HG02798 (cell line): ENCODE measurements at regions not wholly inside any gene's neighbourhood (a gene's known extent, or its start where the extent isn't known, plus 50 kb on each side); places are given as distances from the start of the nearest gene placed in this dataset.
"Not testable (repeated sequence)": the region's sequence is repeated elsewhere in the genome, so short reads cannot be mapped to it uniquely, and the experiment has no call there.

Experiments used
- ATAC-seq: cut with Tn5 transposase; IDR thresholded peaks from one replicate; pipeline ENCODE4 v1.9.1; 2021; ENCODE audit warnings: mild to moderate bottlenecking; ENCODE audit not compliant: unreplicated experiment, poor library complexity

GRCh38 chr21:26332867-26333266, 162.3 kb upstream of the APP start:
- ATAC-seq = no peak

GRCh38 chr21:26331205-26331980, 160.8 kb upstream of the APP start:
- no peak for ATAC-seq

- ATAC-seq = no peak
These were observed 150.0 kb upstream of the APP start for GRCh38 chr21:26320596-26320995.

- ATAC-seq = no peak
These were observed 137.1 kb upstream of the APP start for GRCh38 chr21:26307640-26308039.

- ATAC-seq = no peak
These were observed 127.3 kb upstream of the APP start for GRCh38 chr21:26297851-26298250.

GRCh38 chr21:26293141-26293946, 122.8 kb upstream of the APP start:
- no peak for ATAC-seq

- no peak for ATAC-seq
These were observed 117.5 kb upstream of the APP start for GRCh38 chr21:26288026-26288425.

GRCh38 chr21:26284531-26284930, 114.0 kb upstream of the APP start:
- no peak for ATAC-seq

GRCh38 chr21:26282058-26282457, 111.5 kb upstream of the APP start:
- ATAC-seq = no peak

GRCh38 chr21:26281506-26281905, 110.9 kb upstream of the APP start:
- no peak for ATAC-seq

- no peak for ATAC-seq
These were observed 110.2 kb upstream of the APP start for GRCh38 chr21:26280775-26281174.

- ATAC-seq = no peak
These were observed 109.6 kb upstream of the APP start for GRCh38 chr21:26280148-26280547.

- ATAC-seq = no peak
These were observed 105.2 kb upstream of the APP start for GRCh38 chr21:26275801-26276200.

GRCh38 chr21:26273686-26274313, 103.2 kb upstream of the APP start:
- no peak for ATAC-seq

- ATAC-seq = no peak
These were observed 96.8 kb upstream of the APP start for GRCh38 chr21:26267389-26267788.

- ATAC-seq = no peak
These were observed 75.5 kb upstream of the APP start for GRCh38 chr21:26246073-26246472.

- no peak for ATAC-seq
These were observed 74.9 kb upstream of the APP start for GRCh38 chr21:26245428-26245827.

- no peak for ATAC-seq
These were observed 68.1 kb upstream of the APP start for GRCh38 chr21:26238646-26239045.

GRCh38 chr21:26236281-26236680, 65.7 kb upstream of the APP start:
- no peak for ATAC-seq

GRCh38 chr21:26233297-26233696, 62.7 kb upstream of the APP start:
- not testable (repeated sequence) for ATAC-seq

- ATAC-seq = not testable (repeated sequence)
These were observed 61.9 kb upstream of the APP start for GRCh38 chr21:26232491-26232890.
